Fibroblast of skin of back (primary cell): ENCODE measurements at regions not wholly inside any gene's neighbourhood (a gene's known extent, or its start where the extent isn't known, plus 50 kb on each side); places are given as distances from the start of the nearest gene placed in this dataset.
A peak's percentile ranks its signal among the peaks of the same experiment; 100 is the strongest.

Source experiments
- DNase-seq: peaks from one replicate; pipeline ENCODE4 v3.0.0-alpha.2; 2013

DNA sequence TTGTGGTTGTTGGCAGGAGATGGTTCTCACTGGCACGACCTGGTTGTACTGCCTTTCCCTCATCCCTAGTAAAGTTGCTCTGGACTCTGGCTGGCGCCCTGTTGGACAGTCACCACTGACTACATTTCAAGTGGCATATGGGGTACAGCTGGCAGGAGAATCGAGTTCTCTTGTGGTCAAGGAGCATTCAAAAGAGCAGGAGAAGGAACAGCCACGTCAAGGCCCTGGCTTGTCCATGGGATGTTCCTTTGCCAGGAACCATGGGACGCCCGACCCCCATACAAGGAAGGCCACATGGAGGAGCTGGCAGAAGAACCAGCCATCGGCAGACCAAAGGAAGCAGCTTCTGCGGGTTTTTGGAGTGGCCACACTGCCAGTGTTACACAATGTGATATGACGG, 87.0 kb upstream of the SLC25A13 start:
- no peak for DNase-seq

DNA sequence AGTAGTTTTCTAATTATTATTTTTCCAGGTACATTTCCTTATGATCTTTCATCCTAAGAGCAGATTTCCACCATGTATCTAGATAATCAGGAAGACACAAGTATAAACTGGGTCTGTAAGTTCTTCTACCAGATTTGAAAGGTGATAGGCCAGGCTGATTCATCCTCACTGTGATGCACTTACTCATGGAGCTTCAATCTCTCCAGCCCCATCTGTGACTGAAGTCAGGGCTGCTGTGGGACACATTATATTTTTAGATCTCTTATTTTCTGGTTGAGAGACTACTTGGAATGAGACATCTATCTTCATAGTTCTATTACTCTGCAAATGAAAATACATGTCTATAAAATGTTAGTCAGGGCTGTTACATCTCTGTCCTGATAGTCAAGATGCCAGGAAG, 85.5 kb upstream of the SLC25A13 start:
- no peak for DNase-seq

DNA sequence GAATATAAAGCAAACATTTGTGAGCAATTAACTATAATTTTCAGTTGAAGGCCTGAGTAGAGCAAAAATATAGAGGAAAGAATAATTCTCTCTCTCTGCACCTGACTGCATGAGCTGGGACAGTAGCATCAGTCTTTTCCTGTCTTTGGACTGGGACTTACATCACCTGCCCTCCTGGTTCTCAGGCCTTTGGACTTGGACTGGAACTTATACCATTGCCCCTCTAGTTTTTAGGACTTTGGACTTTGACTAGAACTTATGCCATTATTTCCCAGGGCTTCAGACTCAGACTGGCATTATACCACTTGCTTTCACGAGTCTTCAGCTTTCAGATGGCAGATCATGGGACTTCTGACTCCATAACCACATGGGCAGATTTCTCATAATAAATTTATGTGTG, 81.0 kb upstream of the SLC25A13 start:
- DNase-seq: no peak

DNA sequence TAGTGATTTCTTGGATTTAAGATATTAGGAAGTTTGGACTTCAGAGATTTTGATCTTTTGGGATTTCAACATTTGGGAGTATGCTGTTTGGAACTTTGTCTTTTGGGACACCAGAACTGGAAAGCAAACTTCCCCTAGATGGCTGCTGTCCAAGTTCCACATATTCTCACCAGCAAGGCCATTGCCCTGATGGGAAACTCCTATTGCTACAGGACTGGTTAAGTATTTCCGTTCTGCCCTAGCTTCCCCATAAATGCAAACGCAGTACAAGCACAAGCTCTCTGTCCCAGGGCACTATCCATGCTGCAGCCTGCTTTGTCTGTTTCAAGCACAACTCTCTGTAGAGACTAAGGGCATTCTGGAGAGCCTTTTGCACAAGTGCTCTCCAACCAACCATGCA, 79.3 kb upstream of the SLC25A13 start:
- no peak for DNase-seq

DNA sequence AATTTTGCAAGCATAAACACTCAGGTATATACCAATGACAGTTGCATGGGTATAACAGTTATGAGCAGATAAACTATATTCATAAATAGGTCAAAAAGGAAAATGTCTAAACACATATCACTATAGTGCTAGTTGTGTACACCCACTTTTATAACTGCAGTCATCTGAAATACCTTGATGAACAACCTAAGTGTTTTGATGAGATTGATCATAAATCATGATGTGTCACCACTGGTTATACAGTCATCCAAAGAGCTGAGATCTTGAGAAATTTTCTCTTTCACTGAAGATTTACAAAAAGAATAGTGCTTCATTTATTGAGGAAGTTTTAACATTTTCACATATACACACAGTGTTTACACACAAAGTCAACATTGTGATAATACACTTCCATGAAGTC, 78.6 kb upstream of the SLC25A13 start:
- DNase-seq: no peak

DNA sequence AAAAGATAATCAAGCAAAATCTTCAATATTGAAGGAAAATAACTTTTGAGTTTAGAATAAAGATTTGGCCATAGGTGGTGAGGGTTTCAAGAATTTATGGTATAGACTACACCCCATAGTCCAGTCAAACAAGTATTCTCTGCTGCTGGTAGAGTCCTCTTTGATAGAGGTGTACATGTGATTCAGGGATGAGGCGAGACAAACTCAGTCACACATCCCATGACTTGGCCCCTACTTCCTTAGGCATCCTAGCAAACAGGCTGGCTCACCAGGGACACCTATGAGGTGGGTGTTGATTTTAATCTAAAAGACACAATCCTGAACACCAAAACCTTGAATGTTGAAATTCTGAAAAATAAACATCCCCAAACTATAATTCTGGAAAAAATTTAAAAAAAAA, 78.1 kb upstream of the SLC25A13 start:
- no peak for DNase-seq

DNA sequence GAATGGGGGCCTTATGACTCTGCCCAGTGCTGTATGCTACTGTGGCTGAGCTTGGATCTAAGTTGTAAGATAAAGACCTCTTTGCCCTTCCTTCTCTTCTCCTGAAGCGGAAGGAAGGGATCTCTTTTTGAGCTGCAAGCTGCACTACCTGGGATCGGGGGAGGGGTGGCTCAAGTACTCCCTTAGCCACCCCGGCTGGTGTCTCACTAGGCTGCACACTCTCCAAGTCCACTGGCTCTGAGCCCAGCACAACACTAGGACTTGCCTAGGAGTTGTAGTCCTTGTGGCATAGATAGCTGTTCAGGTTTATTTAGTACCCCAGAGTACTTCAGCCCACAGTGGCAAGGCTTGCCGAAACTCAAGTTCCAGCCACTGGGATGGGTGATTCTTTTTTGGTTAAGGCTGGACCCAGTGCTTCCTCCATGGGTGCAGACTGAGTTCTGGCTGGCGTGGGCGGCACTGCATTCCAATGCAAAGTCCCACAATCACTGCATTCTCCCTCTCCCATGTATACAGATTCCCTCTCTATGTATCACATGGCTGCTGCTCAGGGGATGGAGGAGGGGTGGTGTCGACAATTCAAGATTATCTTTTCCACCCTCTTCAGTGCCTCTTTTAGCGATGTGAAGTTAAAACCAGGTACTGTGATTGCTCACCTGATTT, 76.2 kb upstream of the SLC25A13 start:
- peak; percentile 2 for DNase-seq

DNA sequence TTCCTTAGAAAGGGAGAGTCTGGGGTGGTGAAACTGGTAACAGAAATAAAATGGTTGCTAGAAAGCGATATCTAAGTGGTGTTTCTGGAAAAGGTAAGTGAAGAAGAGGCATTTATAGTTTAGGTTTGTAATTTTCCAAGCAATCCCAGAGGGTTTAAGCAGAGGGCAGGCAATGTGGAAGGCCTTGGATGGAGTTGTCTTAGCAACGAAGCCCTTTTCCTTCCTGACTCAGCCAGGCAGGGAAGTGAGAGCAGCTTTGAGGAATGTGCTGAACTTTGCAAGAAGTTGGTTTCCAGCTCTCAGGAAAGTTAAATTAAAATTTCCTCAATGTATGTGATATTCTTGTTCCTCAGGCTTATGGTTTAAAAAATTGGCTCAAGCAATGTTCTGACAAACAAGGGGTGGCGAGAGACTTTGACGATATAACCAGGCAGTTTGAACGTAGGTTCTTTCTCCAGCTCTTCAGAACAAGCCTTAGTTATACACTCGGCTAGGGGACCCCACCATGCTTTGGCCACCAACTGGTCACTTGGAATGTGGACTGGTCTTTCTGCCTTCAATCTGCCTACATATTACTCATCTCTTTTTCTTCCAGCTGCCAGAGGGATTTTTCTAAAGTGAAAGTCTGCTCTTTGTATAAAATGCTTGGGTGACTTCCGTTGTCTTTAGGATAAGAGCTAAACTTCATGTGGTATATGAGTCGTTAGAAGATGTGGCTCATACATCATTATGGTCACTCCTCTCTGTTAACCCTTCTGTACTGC, 66.9 kb upstream of the SLC25A13 start:
- peak; percentile 81 for DNase-seq

DNA sequence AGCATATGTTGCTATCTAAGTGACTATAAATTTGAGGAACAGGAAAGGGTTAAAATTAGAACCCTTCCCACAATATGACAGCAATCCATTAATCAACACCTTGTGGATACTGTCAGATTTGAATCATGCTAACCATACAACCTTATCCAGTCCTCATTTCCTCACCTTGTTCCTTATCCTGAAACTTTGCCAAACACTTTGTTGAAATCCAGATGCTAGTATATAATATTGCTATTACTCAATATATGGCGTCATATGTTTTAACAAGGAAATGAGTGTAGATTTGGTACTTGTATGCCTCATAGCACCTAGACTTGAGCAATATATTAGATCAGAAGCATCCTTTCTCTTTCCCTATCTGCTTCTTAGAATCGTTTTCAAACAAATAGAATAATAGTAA, 66.3 kb upstream of the SLC25A13 start:
- peak; percentile 40 for DNase-seq

DNA sequence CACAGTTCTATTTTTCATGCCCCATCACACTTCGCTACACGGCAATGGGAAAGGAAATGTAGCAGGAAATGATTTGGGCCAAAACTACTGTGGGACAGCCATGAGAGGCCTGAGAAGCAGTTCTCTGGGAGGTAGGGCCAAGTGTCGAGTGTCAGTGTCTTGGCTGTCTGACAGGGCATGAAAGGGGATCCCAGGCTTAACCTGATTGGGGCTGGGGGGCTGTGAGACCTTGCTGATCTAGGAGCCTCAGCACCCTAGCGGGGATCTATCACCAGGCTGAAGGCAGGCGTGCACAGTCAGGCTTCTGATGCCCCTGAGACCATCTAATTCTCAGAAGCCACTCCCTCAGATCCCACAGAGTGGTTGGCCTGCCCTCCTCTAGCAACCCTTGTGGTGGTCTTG, 58.2 kb upstream of the SLC25A13 start:
- DNase-seq: no peak

DNA sequence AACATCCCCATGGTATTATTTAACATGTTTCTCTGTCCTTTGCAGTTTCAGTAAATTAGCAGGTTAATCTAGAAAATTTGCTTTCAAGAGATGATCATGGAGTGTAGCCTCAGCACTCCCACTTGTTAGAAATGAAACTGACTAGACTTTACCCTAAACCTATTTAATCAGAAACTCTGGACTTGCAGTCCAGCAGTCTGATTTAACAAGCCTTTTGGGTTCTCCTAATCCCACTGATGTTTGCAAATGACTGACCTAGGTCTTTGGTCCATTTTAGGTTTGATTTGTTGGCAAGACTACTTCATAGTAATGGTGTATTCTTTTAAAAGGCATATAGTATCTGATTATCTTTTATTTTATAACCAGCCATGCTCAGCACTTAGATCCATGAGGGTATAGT, 55.5 kb upstream of the SLC25A13 start:
- no peak for DNase-seq
